ENCODE measurements at regions not wholly inside any gene's neighbourhood (a gene's known extent, or its start where the extent isn't known, plus 50 kb on each side); places are given as distances from the start of the nearest gene placed in this dataset.

GRCh38 chr3:59191651-59192050 lies 141.8 kb upstream of the CFAP20DC start:
- TF ChIP-seq GATA2 (IDR thresholded peaks at IDR 0.05; ENCODE audit: low read depth, low read length) (no peak), GATA3 (IDR thresholded peaks at IDR 0.05; ENCODE audit: low read depth, low read length) (no peak)

- no peak for TF ChIP-seq GATA2 (IDR thresholded peaks at IDR 0.05; ENCODE audit: low read depth, low read length)
- TF ChIP-seq GATA3 (IDR thresholded peaks at IDR 0.05; ENCODE audit: low read depth, low read length): no peak
These were observed 140.1 kb upstream of the CFAP20DC start for GRCh38 chr3:59189939-59190338.

DNA sequence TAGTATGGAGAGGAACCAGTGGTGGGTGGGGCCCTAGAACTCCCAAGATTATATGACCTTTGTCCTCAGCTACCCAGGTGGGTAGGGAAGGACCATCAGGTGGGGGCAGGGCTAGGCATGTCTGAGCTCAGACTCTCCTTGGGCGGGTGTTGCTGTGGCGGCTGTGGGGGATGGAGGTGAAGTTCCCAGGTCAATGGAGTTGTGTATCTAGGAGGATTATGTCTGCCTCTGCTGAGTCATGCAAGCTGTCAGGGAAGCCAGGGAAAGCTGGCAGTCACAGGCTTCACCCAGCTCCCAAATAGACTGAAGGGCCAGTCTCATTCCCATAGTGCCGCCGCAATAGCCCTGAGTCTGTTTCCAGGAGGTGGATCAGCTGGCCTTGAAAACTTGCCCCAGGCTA lies 139.7 kb upstream of the CFAP20DC start:
- no peak for TF ChIP-seq GATA2 (IDR thresholded peaks at IDR 0.05; ENCODE audit: low read depth, low read length)
- TF ChIP-seq GATA3 (IDR thresholded peaks at IDR 0.05; ENCODE audit: low read depth, low read length): no peak

GRCh38 chr3:59186725-59187124 lies 136.9 kb upstream of the CFAP20DC start:
- TF ChIP-seq GATA2 (IDR thresholded peaks at IDR 0.05; ENCODE audit: low read depth, low read length) (no peak), GATA3 (IDR thresholded peaks at IDR 0.05; ENCODE audit: low read depth, low read length) (no peak)

DNA sequence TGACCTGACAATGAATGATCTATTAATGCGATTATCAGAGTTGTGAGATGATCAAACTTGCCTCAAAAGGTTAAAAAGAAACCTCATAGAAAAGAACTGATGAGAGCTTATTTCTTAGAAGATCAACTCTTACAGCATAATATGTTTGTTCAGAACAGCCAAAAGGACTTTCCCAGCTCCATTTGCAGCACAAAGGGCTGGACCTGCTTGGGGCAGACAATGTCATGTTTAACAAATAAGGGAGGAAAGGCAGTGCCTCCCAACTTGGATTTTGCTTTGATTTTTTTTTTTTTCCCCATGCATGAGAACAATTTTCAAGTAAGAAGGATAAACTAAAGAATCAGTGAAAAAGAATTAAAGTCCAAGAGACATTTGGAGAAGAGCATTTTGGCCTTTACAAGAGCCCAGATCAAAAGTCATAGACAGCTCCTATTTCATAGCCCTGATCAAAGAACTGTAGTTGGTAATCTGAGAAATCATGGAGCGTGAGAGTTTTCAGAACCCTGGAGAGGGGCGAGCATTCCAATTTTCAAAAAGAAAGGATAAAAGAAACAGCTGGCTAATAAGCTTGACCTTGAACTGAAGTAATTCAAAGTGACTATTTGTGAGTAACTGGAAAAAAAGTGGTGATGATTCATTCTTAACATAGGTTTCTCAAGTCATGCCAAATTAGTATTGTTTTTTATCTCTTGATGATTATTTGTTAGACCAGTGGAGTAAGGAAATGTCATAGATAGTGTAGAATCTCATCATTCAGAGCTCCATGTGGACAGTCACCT lies 136.0 kb upstream of the CFAP20DC start:
- TF ChIP-seq GATA3 (IDR thresholded peaks at IDR 0.05; ENCODE audit: low read depth, low read length): no peak
- no peak for TF ChIP-seq GATA2 (IDR thresholded peaks at IDR 0.05; ENCODE audit: low read depth, low read length)

DNA sequence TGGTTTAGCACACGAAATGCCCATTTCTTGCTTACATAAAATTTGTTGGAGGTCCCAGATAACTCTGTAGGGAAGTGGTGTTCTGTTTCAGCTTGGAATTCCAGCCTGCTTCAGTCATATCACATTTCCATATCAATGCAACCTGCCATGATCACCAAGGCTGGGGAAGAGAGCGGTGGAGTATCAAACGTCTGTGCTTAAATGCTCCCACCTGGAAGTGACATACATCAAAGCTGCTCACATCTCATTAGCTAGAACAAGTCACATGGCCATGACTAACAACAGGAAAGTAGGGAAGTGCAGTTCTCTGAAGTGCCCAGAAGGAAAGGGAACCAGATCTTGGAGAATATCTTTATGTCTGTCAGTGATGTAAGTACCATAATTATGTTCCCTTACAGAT lies 130.2 kb upstream of the CFAP20DC start:
- no peak for TF ChIP-seq GATA3 (IDR thresholded peaks at IDR 0.05; ENCODE audit: low read depth, low read length)
- TF ChIP-seq GATA2 (IDR thresholded peaks at IDR 0.05; ENCODE audit: low read depth, low read length): no peak

GRCh38 chr3:59178698-59179097 lies 128.9 kb upstream of the CFAP20DC start:
- TF ChIP-seq GATA3 (IDR thresholded peaks at IDR 0.05; ENCODE audit: low read depth, low read length) (no peak), GATA2 (IDR thresholded peaks at IDR 0.05; ENCODE audit: low read depth, low read length) (no peak)

- TF ChIP-seq GATA3 (IDR thresholded peaks at IDR 0.05; ENCODE audit: low read depth, low read length): no peak
- no peak for TF ChIP-seq GATA2 (IDR thresholded peaks at IDR 0.05; ENCODE audit: low read depth, low read length)
These were observed 121.7 kb upstream of the CFAP20DC start for GRCh38 chr3:59171491-59171890.

GRCh38 chr3:59167756-59168155 lies 117.9 kb upstream of the CFAP20DC start:
- TF ChIP-seq GATA2 (IDR thresholded peaks at IDR 0.05; ENCODE audit: low read depth, low read length) (no peak), GATA3 (IDR thresholded peaks at IDR 0.05; ENCODE audit: low read depth, low read length) (no peak)

DNA sequence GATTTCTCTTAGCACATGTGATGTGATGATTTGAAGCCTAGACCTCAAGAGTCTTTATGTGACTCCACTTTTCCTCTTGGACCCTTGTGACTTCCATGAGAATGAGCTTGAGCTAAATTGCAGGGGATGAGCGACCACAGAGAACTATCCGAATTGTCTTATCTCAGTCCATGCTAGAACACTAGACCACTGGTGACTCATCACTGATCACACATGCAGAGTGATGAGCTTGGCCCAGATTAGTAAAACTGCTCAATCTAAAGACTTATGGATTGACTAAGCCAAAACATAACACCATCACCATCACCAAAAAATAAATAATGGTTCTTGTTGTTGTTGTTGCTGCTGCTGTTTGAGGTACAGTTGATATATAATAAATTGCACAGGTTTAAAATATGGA lies 114.1 kb upstream of the CFAP20DC start:
- TF ChIP-seq GATA2 (IDR thresholded peaks at IDR 0.05; ENCODE audit: low read depth, low read length) (no peak), GATA3 (IDR thresholded peaks at IDR 0.05; ENCODE audit: low read depth, low read length) (no peak)

- no peak for TF ChIP-seq GATA2 (IDR thresholded peaks at IDR 0.05; ENCODE audit: low read depth, low read length)
- TF ChIP-seq GATA3 (IDR thresholded peaks at IDR 0.05; ENCODE audit: low read depth, low read length): no peak
These were observed 111.2 kb upstream of the CFAP20DC start for GRCh38 chr3:59161048-59161447.

GRCh38 chr3:59160133-59160746 lies 110.4 kb upstream of the CFAP20DC start:
- TF ChIP-seq GATA3 (IDR thresholded peaks at IDR 0.05; ENCODE audit: low read depth, low read length) (no peak), GATA2 (IDR thresholded peaks at IDR 0.05; ENCODE audit: low read depth, low read length) (no peak)

- TF ChIP-seq GATA3 (IDR thresholded peaks at IDR 0.05; ENCODE audit: low read depth, low read length): no peak
- no peak for TF ChIP-seq GATA2 (IDR thresholded peaks at IDR 0.05; ENCODE audit: low read depth, low read length)
These were observed 103.8 kb upstream of the CFAP20DC start for GRCh38 chr3:59153648-59154047.

DNA sequence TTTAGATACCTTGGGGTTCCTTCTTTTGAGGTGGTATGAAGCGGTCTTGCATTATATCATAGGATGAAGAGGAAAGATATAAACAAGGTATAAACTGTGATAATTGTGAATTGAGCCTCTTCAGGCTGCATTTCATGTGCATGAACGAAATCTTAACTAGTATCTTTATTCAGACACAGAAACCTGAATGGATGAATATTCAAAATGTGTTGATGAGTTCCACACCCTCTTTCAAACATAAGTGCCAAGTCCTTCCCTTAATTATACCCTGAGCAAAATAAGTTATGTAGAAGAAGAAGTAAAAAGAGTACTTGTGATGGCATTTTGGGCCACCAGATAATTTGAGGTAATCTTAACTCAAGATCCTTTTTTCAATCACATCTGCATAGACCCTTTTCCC lies 103.1 kb upstream of the CFAP20DC start:
- TF ChIP-seq GATA3 (IDR thresholded peaks at IDR 0.05; ENCODE audit: low read depth, low read length) (no peak), GATA2 (IDR thresholded peaks at IDR 0.05; ENCODE audit: low read depth, low read length) (no peak)

DNA sequence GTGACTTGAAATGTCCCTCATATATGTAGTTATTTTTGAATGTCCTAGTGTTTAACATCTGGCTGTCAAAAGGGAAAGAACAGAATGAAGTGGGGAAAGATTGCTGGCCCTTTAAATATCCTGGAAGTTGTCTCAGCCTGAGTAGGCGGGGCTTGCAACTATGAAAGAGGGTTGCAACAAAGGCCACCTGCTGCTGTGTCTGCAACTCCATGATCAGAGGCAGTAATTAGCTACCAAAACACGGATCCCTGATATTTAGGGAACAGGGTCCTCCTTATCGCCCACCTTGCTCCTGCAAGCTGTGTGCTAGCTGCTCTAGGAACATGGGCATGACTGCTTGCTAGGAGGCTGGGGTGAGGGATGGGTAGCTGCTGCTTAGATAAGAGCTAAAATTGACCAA lies 100.2 kb upstream of the CFAP20DC start:
- no peak for TF ChIP-seq GATA2 (IDR thresholded peaks at IDR 0.05; ENCODE audit: low read depth, low read length)
- no peak for TF ChIP-seq GATA3 (IDR thresholded peaks at IDR 0.05; ENCODE audit: low read depth, low read length)

Data from SH-SY5Y (cell line).